ENCODE measurements at regions not wholly inside any gene's neighbourhood (a gene's known extent, or its start where the extent isn't known, plus 50 kb on each side); places are given as distances from the start of the nearest gene placed in this dataset.

GRCh38 chr22:49585461-49586243, 242.0 kb downstream of the BRD1 start:
- TF ChIP-seq EZH2phosphoT487 (IDR thresholded peaks at IDR 0.05; ENCODE audit: borderline replicate concordance, low read length) (no peak), CTCF (IDR thresholded peaks at IDR 0.05; ENCODE audit: low read depth, low read length, poor library complexity, severe bottlenecking) (no peak)
